OCI-LY1 (cell line): ENCODE measurements at regions not wholly inside any gene's neighbourhood (a gene's known extent, or its start where the extent isn't known, plus 50 kb on each side); places are given as distances from the start of the nearest gene placed in this dataset.

Source experiments
- EZH2 ChIP-seq: fragments of 200-600 bp; sonication (generic), shearing (Covaris generic); IDR thresholded peaks from 2 replicates; pipeline ENCODE4 v1.8.0; 2017; ENCODE audit warnings: borderline replicate concordance, mixed run types, mild to moderate bottlenecking, antibody characterized with exemption, low read length, moderate library complexity, mixed read lengths
- TF ChIP-seq, protein P1 (sequence below): fragments of 200-600 bp; sonication (generic), shearing (Covaris generic); IDR thresholded peaks from 2 replicates; pipeline ENCODE4 v1.5.1; 2017; ENCODE audit warnings: mild to moderate bottlenecking, antibody characterized with exemption, low read length, moderate library complexity, mixed read lengths

GRCh38 chr4:42237010-42237409, 84.6 kb upstream of the BEND4 start:
- TF ChIP-seq, protein P1, sequence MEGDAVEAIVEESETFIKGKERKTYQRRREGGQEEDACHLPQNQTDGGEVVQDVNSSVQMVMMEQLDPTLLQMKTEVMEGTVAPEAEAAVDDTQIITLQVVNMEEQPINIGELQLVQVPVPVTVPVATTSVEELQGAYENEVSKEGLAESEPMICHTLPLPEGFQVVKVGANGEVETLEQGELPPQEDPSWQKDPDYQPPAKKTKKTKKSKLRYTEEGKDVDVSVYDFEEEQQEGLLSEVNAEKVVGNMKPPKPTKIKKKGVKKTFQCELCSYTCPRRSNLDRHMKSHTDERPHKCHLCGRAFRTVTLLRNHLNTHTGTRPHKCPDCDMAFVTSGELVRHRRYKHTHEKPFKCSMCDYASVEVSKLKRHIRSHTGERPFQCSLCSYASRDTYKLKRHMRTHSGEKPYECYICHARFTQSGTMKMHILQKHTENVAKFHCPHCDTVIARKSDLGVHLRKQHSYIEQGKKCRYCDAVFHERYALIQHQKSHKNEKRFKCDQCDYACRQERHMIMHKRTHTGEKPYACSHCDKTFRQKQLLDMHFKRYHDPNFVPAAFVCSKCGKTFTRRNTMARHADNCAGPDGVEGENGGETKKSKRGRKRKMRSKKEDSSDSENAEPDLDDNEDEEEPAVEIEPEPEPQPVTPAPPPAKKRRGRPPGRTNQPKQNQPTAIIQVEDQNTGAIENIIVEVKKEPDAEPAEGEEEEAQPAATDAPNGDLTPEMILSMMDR, result no peak
- no peak for TF ChIP-seq EZH2
